ENCODE measurements at regions not wholly inside any gene's neighbourhood (a gene's known extent, or its start where the extent isn't known, plus 50 kb on each side); places are given as distances from the start of the nearest gene placed in this dataset.

DNA sequence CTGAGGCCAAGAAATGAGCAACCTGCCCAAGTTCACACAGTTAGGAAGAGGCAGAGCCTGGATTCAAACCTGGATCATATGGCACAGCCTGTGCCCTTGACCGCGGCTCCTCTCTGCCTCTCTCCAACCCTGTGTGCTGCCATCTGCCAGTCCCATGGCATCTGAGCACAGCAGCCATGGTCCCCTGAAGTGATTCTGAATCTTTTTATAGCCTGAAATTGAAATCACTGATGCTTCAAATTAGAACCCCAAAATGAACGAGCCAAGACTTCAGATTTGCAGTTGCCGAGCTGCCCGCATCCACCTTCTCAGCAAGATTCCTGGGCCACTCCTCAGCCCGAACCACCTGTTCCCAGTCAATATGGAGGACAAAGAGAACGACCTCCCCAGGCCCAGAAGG lies 252.7 kb downstream of the CTTN start:
- Histone ChIP-seq H3K36me3 (ENCODE audit: control insufficient read depth in 2 of 3, insufficient read depth in 3 of 3, low read length in 3 of 3) (no peaks in the 10 kb centered on the region), H3K4me1 (ENCODE audit: control insufficient read depth in 2 of 2, insufficient read depth in 2 of 2, low read length in 2 of 2) (no peaks in the 10 kb centered on the region), H3K27ac (ENCODE audit: low read depth, low read length) (no peak overlapping the region), H3K4me3 (ENCODE audit: low read length) (no peak overlapping the region), H3K9me3 (ENCODE audit: control insufficient read depth in 2 of 3, low read length in 3 of 3) (no peaks in the 10 kb centered on the region), H3K27me3 (ENCODE audit: control insufficient read depth in 2 of 2, insufficient read depth in 2 of 2, low read length in 2 of 2) (no peaks in the 10 kb centered on the region)
- Mint-ChIP-seq H3K4me3 (no peak overlapping the region), H3K4me1 (no peaks in the 10 kb centered on the region), H3K27me3 (peaks cover 2 to 25% (median 17%) of the 10 kb centered on the region in 5 donors), H3K36me3 (no peaks in the 10 kb centered on the region), H3K9me3 (peaks cover 0 to 6% (median 3%) of the 10 kb centered on the region in 11 donors), H3K27ac (no peak overlapping the region)
- ATAC-seq (no peak), DNase-seq (no peak)
- ChIA-PET POLR2A (no interaction called here), CTCF (no interaction called here)
- intact Hi-C loops (cut with micrococcal nuclease): no loop called here

DNA sequence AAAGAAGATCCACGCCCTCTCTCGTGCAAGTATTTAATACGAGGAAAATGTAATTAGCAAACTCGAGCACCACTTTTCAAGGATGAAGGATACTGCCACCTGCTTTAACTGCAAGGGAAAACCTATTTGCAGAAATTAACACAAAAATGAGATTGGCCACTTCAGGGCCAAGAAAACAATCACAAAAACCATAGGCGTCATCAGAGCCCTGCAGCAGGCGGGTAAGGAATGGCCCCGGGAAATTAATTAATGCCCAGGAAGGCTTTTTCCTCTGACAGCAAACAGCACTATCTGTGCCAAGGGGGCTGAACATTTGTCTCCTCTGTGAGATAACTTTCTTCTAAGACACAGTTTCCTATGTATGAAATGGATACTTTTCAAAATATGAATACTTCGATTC lies 255.7 kb downstream of the CTTN start:
- intact Hi-C loops (cut with micrococcal nuclease): no loop called here
- DNase-seq: no peak
- Histone ChIP-seq H3K36me3 (ENCODE audit: control insufficient read depth in 2 of 3, insufficient read depth in 3 of 3, low read length in 3 of 3) (no peaks in the 10 kb centered on the region), H3K4me1 (ENCODE audit: control insufficient read depth in 2 of 2, insufficient read depth in 2 of 2, low read length in 2 of 2) (no peaks in the 10 kb centered on the region), H3K27ac (ENCODE audit: low read depth, low read length) (no peak overlapping the region), H3K27me3 (ENCODE audit: control insufficient read depth in 2 of 2, insufficient read depth in 2 of 2, low read length in 2 of 2) (no peaks in the 10 kb centered on the region), H3K4me3 (ENCODE audit: low read length) (no peak overlapping the region), H3K9me3 (ENCODE audit: control insufficient read depth in 2 of 3, low read length in 3 of 3) (no peaks in the 10 kb centered on the region)
- ChIA-PET CTCF (no interaction called here), POLR2A (no interaction called here)
- Mint-ChIP-seq H3K27me3 (peaks cover 0 to 26% (median 15%) of the 10 kb centered on the region in 5 donors), H3K36me3 (no peaks in the 10 kb centered on the region), H3K27ac (no peak overlapping the region), H3K9me3 (peaks cover 0 to 9% (median 3%) of the 10 kb centered on the region in 11 donors), H3K4me3 (no peak overlapping the region), H3K4me1 (no peaks in the 10 kb centered on the region)
- ATAC-seq: no peak

- no peak for ATAC-seq
- CTCF ChIA-PET: no interaction called here
- no peaks in the 10 kb centered on the region for H3K4me1 Mint-ChIP-seq
Observed at GRCh38 chr11:70655816-70656215, 257.5 kb downstream of the CTTN start.

DNA sequence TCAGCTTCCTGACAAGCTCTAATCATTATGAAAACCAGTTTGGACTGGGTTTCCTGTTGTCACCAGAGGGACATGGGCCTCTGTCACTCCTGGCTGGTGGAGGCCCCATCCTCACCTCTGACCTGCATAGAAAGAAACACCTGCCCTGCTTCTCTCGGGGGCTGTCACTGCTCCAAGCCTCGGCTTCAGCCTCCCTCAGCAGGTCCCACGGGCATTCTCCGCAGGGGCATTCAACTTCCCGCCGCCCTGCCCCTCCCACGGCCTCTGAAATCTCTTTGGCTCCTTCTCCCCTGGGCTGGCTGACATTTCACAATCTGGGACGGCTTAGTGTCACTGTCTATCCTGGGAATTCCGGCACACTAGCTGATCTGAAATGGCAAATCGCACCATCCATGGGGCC lies 257.9 kb downstream of the CTTN start:
- no peak for DNase-seq
- Histone ChIP-seq H3K4me1 (ENCODE audit: control insufficient read depth in 2 of 2, insufficient read depth in 2 of 2, low read length in 2 of 2) (no peaks in the 10 kb centered on the region), H3K27ac (ENCODE audit: low read depth, low read length) (no peak overlapping the region), H3K36me3 (ENCODE audit: control insufficient read depth in 2 of 3, insufficient read depth in 3 of 3, low read length in 3 of 3) (no peaks in the 10 kb centered on the region), H3K4me3 (ENCODE audit: low read length) (no peak overlapping the region), H3K9me3 (ENCODE audit: control insufficient read depth in 2 of 3, low read length in 3 of 3) (no peaks in the 10 kb centered on the region), H3K27me3 (ENCODE audit: control insufficient read depth in 2 of 2, insufficient read depth in 2 of 2, low read length in 2 of 2) (no peaks in the 10 kb centered on the region)
- Mint-ChIP-seq H3K27me3 (peaks cover 10 to 38% (median 19%) of the 10 kb centered on the region in 5 donors), H3K9me3 (peaks cover 0 to 4% (median under 1%) of the 10 kb centered on the region in 11 donors), H3K27ac (no peak overlapping the region), H3K4me1 (peaks cover 0 to under 1% (median 0%) of the 10 kb centered on the region in 7 donors), H3K36me3 (no peaks in the 10 kb centered on the region), H3K4me3 (no peak overlapping the region)
- ChIA-PET CTCF (no interaction called here), POLR2A (no interaction called here)
- no peak for ATAC-seq
- intact Hi-C loops (cut with micrococcal nuclease): no loop called here

More at GRCh38 chr11:70655816-70656215, 257.5 kb downstream of the CTTN start:
- H3K4me3 ChIP-seq (ENCODE audit: low read length): no peak overlapping the region
- Mint-ChIP-seq H3K4me3 (no peak overlapping the region), H3K27me3 (peaks cover 6 to 38% (median 15%) of the 10 kb centered on the region in 5 donors), H3K27ac (no peak overlapping the region), H3K9me3 (peaks cover 0 to 4% (median 2%) of the 10 kb centered on the region in 11 donors), H3K36me3 (no peaks in the 10 kb centered on the region)
- no peak for DNase-seq
- no peaks in the 10 kb centered on the region for H3K9me3 ChIP-seq (ENCODE audit: control insufficient read depth in 2 of 3, low read length in 3 of 3)
- no peaks in the 10 kb centered on the region for H3K4me1 ChIP-seq (ENCODE audit: control insufficient read depth in 2 of 2, insufficient read depth in 2 of 2, low read length in 2 of 2)
- POLR2A ChIA-PET: no interaction called here
- intact Hi-C loops (cut with micrococcal nuclease): no loop called here
- no peaks in the 10 kb centered on the region for H3K36me3 ChIP-seq (ENCODE audit: control insufficient read depth in 2 of 3, insufficient read depth in 3 of 3, low read length in 3 of 3)
- H3K27me3 ChIP-seq (ENCODE audit: control insufficient read depth in 2 of 2, insufficient read depth in 2 of 2, low read length in 2 of 2): no peaks in the 10 kb centered on the region
- no peak overlapping the region for H3K27ac ChIP-seq (ENCODE audit: low read depth, low read length)

GRCh38 chr11:70660059-70660888 lies 261.9 kb downstream of the CTTN start:
- no peak overlapping the region for H3K27ac Mint-ChIP-seq
- DNase-seq (no peak), ATAC-seq (no peak)
- Histone ChIP-seq H3K36me3 (ENCODE audit: control insufficient read depth in 2 of 3, insufficient read depth in 3 of 3, low read length in 3 of 3) (no peaks in the 10 kb centered on the region), H3K27ac (ENCODE audit: low read depth, low read length) (no peak overlapping the region), H3K4me1 (ENCODE audit: control insufficient read depth in 2 of 2, insufficient read depth in 2 of 2, low read length in 2 of 2) (no peaks in the 10 kb centered on the region), H3K27me3 (ENCODE audit: control insufficient read depth in 2 of 2, insufficient read depth in 2 of 2, low read length in 2 of 2) (no peaks in the 10 kb centered on the region), H3K4me3 (ENCODE audit: low read length) (no peak overlapping the region), H3K9me3 (ENCODE audit: control insufficient read depth in 2 of 3, low read length in 3 of 3) (no peaks in the 10 kb centered on the region)
- H3K27me3 Mint-ChIP-seq: peaks cover 19 to 47% (median 35%) of the 10 kb centered on the region in 5 donors
- H3K9me3 Mint-ChIP-seq: peaks cover 0 to 4% (median 0%) of the 10 kb centered on the region in 11 donors
- POLR2A ChIA-PET: no interaction called here
- H3K4me1 Mint-ChIP-seq: peaks cover 0 to 4% (median 0%) of the 10 kb centered on the region in 7 donors
- CTCF ChIA-PET: no interaction called here
- no peak overlapping the region for H3K4me3 Mint-ChIP-seq
- intact Hi-C loops (cut with micrococcal nuclease): no loop called here
- H3K36me3 Mint-ChIP-seq: peaks cover 0 to 4% (median 0%) of the 10 kb centered on the region in 5 donors

- H3K4me1 ChIP-seq (ENCODE audit: control insufficient read depth in 2 of 2, insufficient read depth in 2 of 2, low read length in 2 of 2): no peaks in the 10 kb centered on the region
- H3K27ac ChIP-seq (ENCODE audit: low read depth, low read length): no peak overlapping the region
- H3K36me3 ChIP-seq (ENCODE audit: control insufficient read depth in 2 of 3, insufficient read depth in 3 of 3, low read length in 3 of 3): no peaks in the 10 kb centered on the region
- Mint-ChIP-seq H3K27me3 (peaks cover 19 to 46% (median 38%) of the 10 kb centered on the region in 5 donors), H3K4me1 (peaks cover 0 to 4% (median 0%) of the 10 kb centered on the region in 7 donors), H3K27ac (no peak overlapping the region), H3K9me3 (peaks cover 0 to 4% (median 0%) of the 10 kb centered on the region in 11 donors), H3K36me3 (peaks cover 0 to 4% (median 0%) of the 10 kb centered on the region in 5 donors), H3K4me3 (peak overlapping the region in 1 of 10 donors; percentile 45)
- ChIA-PET POLR2A (no interaction called here), CTCF (no interaction called here)
- H3K4me3 ChIP-seq (ENCODE audit: low read length): no peak overlapping the region
- ATAC-seq: no peak
- DNase-seq: no peak
- no peaks in the 10 kb centered on the region for H3K27me3 ChIP-seq (ENCODE audit: control insufficient read depth in 2 of 2, insufficient read depth in 2 of 2, low read length in 2 of 2)
- intact Hi-C loops (cut with micrococcal nuclease): no loop called here
- no peaks in the 10 kb centered on the region for H3K9me3 ChIP-seq (ENCODE audit: control insufficient read depth in 2 of 3, low read length in 3 of 3)
Observed at GRCh38 chr11:70660889-70661197, 262.5 kb downstream of the CTTN start.
